Progenitor cell of endocrine pancreas (in vitro differentiated cells): ENCODE measurements at regions not wholly inside any gene's neighbourhood (a gene's known extent, or its start where the extent isn't known, plus 50 kb on each side); places are given as distances from the start of the nearest gene placed in this dataset.

Experiments used
- DNase-seq: peaks from one replicate; pipeline ENCODE4 v3.0.0; 2021; ENCODE audit warnings: low spot score; ENCODE audit not compliant: unreplicated experiment
- H3K27ac Mint-ChIP-seq: 2 replicates; pipeline ENCODE4 v1.8.0; 2021; ENCODE audit warnings: mild to moderate bottlenecking, moderate library complexity, mixed read lengths
- H3K27me3 Mint-ChIP-seq: 2 replicates; pipeline ENCODE4 v1.8.0; 2021; ENCODE audit warnings: mixed read lengths
- H3K36me3 Mint-ChIP-seq: 2 replicates; pipeline ENCODE4 v1.8.0; 2022; ENCODE audit warnings: mixed read lengths; ENCODE audit not compliant: insufficient read depth
- H3K4me1 Mint-ChIP-seq: 2 replicates; pipeline ENCODE4 v1.8.0; 2021; ENCODE audit warnings: low read depth, mixed read lengths
- H3K4me3 Mint-ChIP-seq: 2 replicates; pipeline ENCODE4 v1.8.0; 2021; ENCODE audit warnings: low read depth, mild to moderate bottlenecking, moderate library complexity, mixed read lengths
- H3K9me3 Mint-ChIP-seq: 2 replicates; pipeline ENCODE4 v1.8.0; 2021; ENCODE audit warnings: low read depth, mixed read lengths
- CTCF ChIP-seq: fragments of 200-600 bp; sonication (generic); IDR thresholded peaks from one replicate; pipeline ENCODE4 v1.5.0; 2021; ENCODE audit warnings: antibody characterized with exemption, mild to moderate bottlenecking; ENCODE audit not compliant: unreplicated experiment

GRCh38 chr9:134986957-134987356, 69.2 kb upstream of the FCN1 start:
- peaks cover 27% of the 10 kb centered on the region for H3K27me3 Mint-ChIP-seq
- no peaks in the 10 kb centered on the region for H3K36me3 Mint-ChIP-seq
- TF ChIP-seq CTCF, result no peak
- H3K4me3 Mint-ChIP-seq, result no peak overlapping the region
- no peaks in the 10 kb centered on the region for H3K4me1 Mint-ChIP-seq
- DNase-seq, result no peak
- no peak overlapping the region for H3K27ac Mint-ChIP-seq
- peaks cover 7% of the 10 kb centered on the region for H3K9me3 Mint-ChIP-seq

- H3K9me3 Mint-ChIP-seq, result peaks cover 7% of the 10 kb centered on the region
- no peak for TF ChIP-seq CTCF
- H3K4me3 Mint-ChIP-seq, result no peak overlapping the region
- no peak overlapping the region for H3K27ac Mint-ChIP-seq
- no peaks in the 10 kb centered on the region for H3K4me1 Mint-ChIP-seq
- peaks cover 24% of the 10 kb centered on the region for H3K27me3 Mint-ChIP-seq
- no peaks in the 10 kb centered on the region for H3K36me3 Mint-ChIP-seq
- DNase-seq, result no peak
These were observed 69.7 kb upstream of the FCN1 start for GRCh38 chr9:134987376-134987775.

- H3K27me3 Mint-ChIP-seq, result peaks cover 18% of the 10 kb centered on the region
- H3K4me3 Mint-ChIP-seq, result no peak overlapping the region
These were observed 70.4 kb upstream of the FCN1 start for GRCh38 chr9:134987906-134988700.

GRCh38 chr9:134988706-134989105, 71.0 kb upstream of the FCN1 start:
- Mint-ChIP-seq H3K4me1 (no peaks in the 10 kb centered on the region), H3K4me3 (no peak overlapping the region)

More at GRCh38 chr9:134987906-134988700, 70.4 kb upstream of the FCN1 start:
- no peak for DNase-seq
- Mint-ChIP-seq H3K9me3 (peaks cover 7% of the 10 kb centered on the region), H3K27ac (no peak overlapping the region), H3K36me3 (no peaks in the 10 kb centered on the region), H3K4me1 (no peaks in the 10 kb centered on the region)
- TF ChIP-seq CTCF, result no peak

More at GRCh38 chr9:134988706-134989105, 71.0 kb upstream of the FCN1 start:
- no peak for DNase-seq
- TF ChIP-seq CTCF, result no peak
- Mint-ChIP-seq H3K27ac (no peak overlapping the region), H3K27me3 (peaks cover 13% of the 10 kb centered on the region), H3K36me3 (no peaks in the 10 kb centered on the region), H3K9me3 (peaks cover 7% of the 10 kb centered on the region)
